HCT116 (cell line): ENCODE measurements at regions not wholly inside any gene's neighbourhood (a gene's known extent, or its start where the extent isn't known, plus 50 kb on each side); places are given as distances from the start of the nearest gene placed in this dataset.

Source experiments
- ATAC-seq: fragments of 200-7000 bp; cut with Tn5 transposase; 2 replicates; pipeline ENCODE4 v1.9.1; 2020; ENCODE audit warnings: mild to moderate bottlenecking, moderate library complexity
- BruUV-seq: library from RNA; stranded (reverse); fragments of 400-500 nt; replicated peaks from 2 replicates; lab custom pipeline; 2021; lab: Mats Ljungman, UMichigan
- CTCF ChIA-PET: fragments of 300-600 bp; sonication (Branson Sonifier 250); formaldehyde crosslinking; loops from one replicate; lab custom pipeline; 2021; ENCODE audit warnings: antibody characterized with exemption; lab: Charles Lee
- POLR2A ChIA-PET: fragments of 300-600, 350-600 bp; sonication (Branson Sonifier 250); formaldehyde crosslinking; loops from one replicate; lab custom pipeline; 2021; ENCODE audit warnings: antibody characterized with exemption; lab: Charles Lee
- RAD21 ChIA-PET, 2 experiments: fragments of 300-600 bp; sonication (Branson Sonifier 250); formaldehyde crosslinking; loops; one replicate each; lab custom pipeline; 2023; ENCODE audit warnings: low total read pairs in 2 of 2; ENCODE audit not compliant: uncharacterized antibody in 2 of 2, unreplicated experiment in 2 of 2, low non-redundant PET in 1 of 2; lab: Charles Lee
- DNase-seq: peaks from one replicate; pipeline ENCODE4 v3.0.0-alpha.2; 2010; ENCODE audit warnings: low read depth, low spot score
- H2AFZ ChIP-seq: fragments of 200-600 bp; shearing (Covaris generic), sonication (generic); 2 replicates; pipeline ENCODE4 v1.6.1; 2017; ENCODE audit warnings: low read depth, mixed run types, mixed read lengths, antibody characterized with exemption, low read length; ENCODE audit not compliant: poor library complexity, severe bottlenecking
- H3K27ac ChIP-seq: 2 replicates; pipeline ENCODE4 v1.5.1; 2012; ENCODE audit warnings: low read depth, low read length
- H3K27me3 ChIP-seq: fragments of 200-600 bp; sonication (generic); 2 replicates; pipeline ENCODE4 v1.6.1; 2016; ENCODE audit warnings: mixed run types, low read length, mixed read lengths; ENCODE audit not compliant: insufficient read depth
- H3K36me3 ChIP-seq, 2 experiments: fragments of 200-500 bp in 1 of 2; fragments of 200-600 bp in 1 of 2; sonication (Bioruptor generic) in 1 of 2; sonication (generic) in 1 of 2; 2 replicates each; pipeline versions ENCODE4 v1.5.1 to v1.6.1; 2014 to 2016; ENCODE audit warnings: low read length in 2 of 2, inconsistent platforms in 1 of 2, mixed read lengths in 1 of 2, mixed run types in 1 of 2; ENCODE audit not compliant: insufficient read depth in 2 of 2, control insufficient read depth in 1 of 2
- H3K4me1 ChIP-seq, 2 experiments: fragments of 200-600 bp in 1 of 2; sonication (generic) in 1 of 2; 2 replicates each; pipeline versions ENCODE4 v1.5.1 to v1.6.1; 2012 to 2017; ENCODE audit warnings: low read length in 2 of 2, inconsistent platforms in 1 of 2, mild to moderate bottlenecking in 1 of 2, mixed read lengths in 1 of 2, mixed run types in 1 of 2, moderate library complexity in 1 of 2; ENCODE audit not compliant: insufficient read depth in 2 of 2, control insufficient read depth in 1 of 2
- H3K4me2 ChIP-seq: fragments of 200-600 bp; sonication (generic); 2 replicates; pipeline ENCODE4 v1.6.1; 2017; ENCODE audit warnings: mixed run types, low read length, mixed read lengths
- H3K4me3 ChIP-seq, 2 experiments: fragments of 200-600 bp in 1 of 2; sonication (generic) in 1 of 2; replicated peaks in 1 of 2; 2 replicates each; pipeline ENCODE4 v1.5.1; 2011 to 2016; ENCODE audit warnings: low read length in 2 of 2, control low read depth in 1 of 2, low read depth in 1 of 2, mild to moderate bottlenecking in 1 of 2, mixed read lengths in 1 of 2, mixed run types in 1 of 2
- H3K79me2 ChIP-seq: fragments of 200-600 bp; sonication (generic); 2 replicates; pipeline ENCODE4 v1.6.1; 2017; ENCODE audit warnings: mild to moderate bottlenecking, mixed run types, low read length, moderate library complexity, mixed read lengths; ENCODE audit not compliant: insufficient read depth
- H3K9ac ChIP-seq: fragments of 200-600 bp; sonication (generic); 2 replicates; pipeline ENCODE4 v1.6.1; 2016; ENCODE audit warnings: low read length, mixed read lengths
- H3K9me2 ChIP-seq: fragments of 200-600 bp; sonication (generic), shearing (Covaris generic); 2 replicates; pipeline ENCODE4 v1.6.1; 2017; ENCODE audit warnings: mixed run types, mild to moderate bottlenecking, moderate library complexity; ENCODE audit not compliant: insufficient read depth
- H3K9me3 ChIP-seq, 2 experiments: fragments of 200-500 bp in 1 of 2; fragments of 200-600 bp in 1 of 2; sonication (Bioruptor generic) in 1 of 2; sonication (generic) in 1 of 2; 2 replicates each; pipeline ENCODE4 v1.6.1; 2014 to 2017; ENCODE audit warnings: low read length in 2 of 2, mixed read lengths in 2 of 2, inconsistent platforms in 1 of 2, low read depth in 1 of 2, mild to moderate bottlenecking in 1 of 2, mixed run types in 1 of 2, moderate library complexity in 1 of 2; ENCODE audit not compliant: control insufficient read depth in 1 of 2, insufficient read depth in 1 of 2
- H4K20me1 ChIP-seq: fragments of 200-600 bp; sonication (generic), shearing (Covaris generic); 2 replicates; pipeline ENCODE4 v1.6.1; 2017; ENCODE audit warnings: mixed run types, mild to moderate bottlenecking, moderate library complexity; ENCODE audit not compliant: insufficient read depth
- CEBPB ChIP-seq: IDR thresholded peaks from 2 replicates; pipeline ENCODE4 v1.6.1; 2012; ENCODE audit warnings: low read depth
- EGR1 ChIP-seq: IDR thresholded peaks from 2 replicates; pipeline ENCODE4 v1.6.1; 2012; ENCODE audit warnings: low read depth
- SP1 ChIP-seq: IDR thresholded peaks from 2 replicates; pipeline ENCODE4 v1.6.1; 2012; ENCODE audit warnings: low read depth
- SRF ChIP-seq: IDR thresholded peaks from 2 replicates; pipeline ENCODE4 v1.6.1; 2012; ENCODE audit warnings: low read depth
- YY1 ChIP-seq: IDR thresholded peaks from 2 replicates; pipeline ENCODE4 v1.6.1; 2011; ENCODE audit warnings: low read length, low read depth, moderate library complexity, mild to moderate bottlenecking; ENCODE audit not compliant: insufficient replicate concordance; ENCODE audit errors: extremely low read depth
- ZFX ChIP-seq: fragments of 450-650 bp; IDR thresholded peaks from 2 replicates; pipeline ENCODE4 v1.6.1; 2017
- intact Hi-C: fragments of 100-400 bp; cut with micrococcal nuclease; formaldehyde crosslinking; loops from 2 replicates; pipeline ENCODE4 v1.10.0; 2022
- TF ChIP-seq, protein P1 (sequence below): IDR thresholded peaks from 2 replicates; pipeline ENCODE4 v1.6.1; 2012
- TF ChIP-seq, protein P2 (sequence below), 3 experiments: fragments of 200-600 bp in 1 of 3; sonication (generic) in 1 of 3; IDR thresholded peaks in 2 of 3; conservative IDR thresholded peaks in 1 of 3; 2 replicates each; pipeline ENCODE4 v1.5.1; 2012 to 2017; ENCODE audit warnings: low read depth in 2 of 3, low read length in 2 of 3, antibody characterized with exemption in 1 of 3, borderline replicate concordance in 1 of 3, control low read depth in 1 of 3, mild to moderate bottlenecking in 1 of 3, mixed read lengths in 1 of 3, mixed run types in 1 of 3, moderate library complexity in 1 of 3; ENCODE audit not compliant: insufficient read depth in 1 of 3

DNA sequence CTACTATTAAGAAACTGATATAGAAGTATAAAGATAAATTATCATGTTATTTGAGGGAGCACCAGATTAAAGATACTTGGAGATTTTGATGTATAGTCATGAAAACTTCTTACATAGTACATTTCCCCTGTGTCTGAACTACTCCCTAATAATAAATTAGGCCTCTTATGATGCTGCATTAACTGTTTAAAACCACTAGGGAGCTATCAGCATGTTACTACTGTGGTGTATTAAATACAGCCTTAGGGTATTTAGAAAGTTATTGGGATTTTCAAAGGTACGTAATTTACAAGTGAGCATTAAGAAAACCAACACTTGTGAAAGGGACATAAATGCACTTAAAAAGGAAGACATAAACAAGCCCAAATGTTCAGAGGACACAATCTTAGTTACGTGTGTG lies 714.0 kb downstream of the EPHA4 start:
- H3K27me3 ChIP-seq, result no peaks in the 10 kb centered on the region
- H3K36me3 ChIP-seq, result no peaks in the 10 kb centered on the region
- ATAC-seq, result peak; percentile 71

GRCh38 chr2:220871909-220872308 lies 700.2 kb downstream of the EPHA4 start:
- Histone ChIP-seq H3K27me3 (no peaks in the 10 kb centered on the region), H3K27ac (no peak overlapping the region), H3K9ac (no peak overlapping the region), H4K20me1 (no peaks in the 10 kb centered on the region), H3K4me1 (peaks cover 0 to 3% of the 10 kb centered on the region in 2 experiments; a peak in 1 of 4 replicates), H3K4me2 (no peak overlapping the region), H2AFZ (no peak overlapping the region), H3K9me3 (no peaks in the 10 kb centered on the region), H3K4me3 (no peak overlapping the region), H3K36me3 (no peaks in the 10 kb centered on the region), H3K9me2 (no peaks in the 10 kb centered on the region), H3K79me2 (no peaks in the 10 kb centered on the region)
- intact Hi-C loops, result no loop called here
- CTCF ChIA-PET, result no interaction called here
- POLR2A ChIA-PET, result no interaction called here
- TF ChIP-seq EGR1 (no peak), SRF (no peak), SP1 (no peak), ZFX (no peak), CEBPB (no peak), YY1 (no peak)
- TF ChIP-seq, protein P1, sequence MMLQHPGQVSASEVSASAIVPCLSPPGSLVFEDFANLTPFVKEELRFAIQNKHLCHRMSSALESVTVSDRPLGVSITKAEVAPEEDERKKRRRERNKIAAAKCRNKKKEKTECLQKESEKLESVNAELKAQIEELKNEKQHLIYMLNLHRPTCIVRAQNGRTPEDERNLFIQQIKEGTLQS, result no peak
- BruUV-seq, result no TSS peak
- RAD21 ChIA-PET, result interaction anchor here in 1 of 2 experiments (0.7 kb wide), 1 partner anchor 15 kb away, joined by 3 read pairs; no protein-coding TSS in a partner anchor
- DNase-seq (no peak), ATAC-seq (no peak)

More for the DNA sequence above, 714.0 kb downstream of the EPHA4 start:
- Histone ChIP-seq H3K9me3 (no peaks in the 10 kb centered on the region), H3K79me2 (no peaks in the 10 kb centered on the region), H3K9ac (no peak overlapping the region), H3K4me3 (no peak overlapping the region), H3K27ac (no peak overlapping the region)
- no peak for DNase-seq
- BruUV-seq, result no TSS peak
- TF ChIP-seq, protein P1, result no peak
- TF ChIP-seq, protein P2, sequence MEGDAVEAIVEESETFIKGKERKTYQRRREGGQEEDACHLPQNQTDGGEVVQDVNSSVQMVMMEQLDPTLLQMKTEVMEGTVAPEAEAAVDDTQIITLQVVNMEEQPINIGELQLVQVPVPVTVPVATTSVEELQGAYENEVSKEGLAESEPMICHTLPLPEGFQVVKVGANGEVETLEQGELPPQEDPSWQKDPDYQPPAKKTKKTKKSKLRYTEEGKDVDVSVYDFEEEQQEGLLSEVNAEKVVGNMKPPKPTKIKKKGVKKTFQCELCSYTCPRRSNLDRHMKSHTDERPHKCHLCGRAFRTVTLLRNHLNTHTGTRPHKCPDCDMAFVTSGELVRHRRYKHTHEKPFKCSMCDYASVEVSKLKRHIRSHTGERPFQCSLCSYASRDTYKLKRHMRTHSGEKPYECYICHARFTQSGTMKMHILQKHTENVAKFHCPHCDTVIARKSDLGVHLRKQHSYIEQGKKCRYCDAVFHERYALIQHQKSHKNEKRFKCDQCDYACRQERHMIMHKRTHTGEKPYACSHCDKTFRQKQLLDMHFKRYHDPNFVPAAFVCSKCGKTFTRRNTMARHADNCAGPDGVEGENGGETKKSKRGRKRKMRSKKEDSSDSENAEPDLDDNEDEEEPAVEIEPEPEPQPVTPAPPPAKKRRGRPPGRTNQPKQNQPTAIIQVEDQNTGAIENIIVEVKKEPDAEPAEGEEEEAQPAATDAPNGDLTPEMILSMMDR (IDR thresholded peaks at IDR 0.05 in 2 of 3, conservative IDR thresholded peaks at IDR 0.05 in 1 of 3; ENCODE audit: borderline replicate concordance in 1 of 3, insufficient read depth in 1 of 3, low read depth in 2 of 3, low read length in 2 of 3), result peak in 2 of 3 experiments; percentile 9 to 44; a peak in 2 of 6 replicates
- TF ChIP-seq, all 23 proteins: peak for 1
- ChIA-PET CTCF (interaction anchor here (1.5 kb wide), 1 partner anchor 8 kb away, joined by 3 read pairs; no protein-coding TSS in a partner anchor), RAD21 (no interaction called here), POLR2A (no interaction called here)
- Histone ChIP-seq H3K4me2 (no peak overlapping the region), H3K4me1 (no peaks in the 10 kb centered on the region), H4K20me1 (no peaks in the 10 kb centered on the region), H2AFZ (no peak overlapping the region), H3K9me2 (no peaks in the 10 kb centered on the region)
- intact Hi-C loops, result no loop called here
